Neutrophil (primary cell): ENCODE measurements at regions not wholly inside any gene's neighbourhood (a gene's known extent, or its start where the extent isn't known, plus 50 kb on each side); places are given as distances from the start of the nearest gene placed in this dataset.

Experiments
- H3K27ac ChIP-seq: fragments of 200-600 bp; sonication (generic); 2 replicates; pipeline ENCODE4 v1.5.1; 2016; ENCODE audit warnings: mild to moderate bottlenecking, moderate library complexity
- H3K27me3 ChIP-seq: fragments of 200-600 bp; sonication (generic); 2 replicates; pipeline ENCODE4 v1.6.0; 2016; ENCODE audit warnings: mild to moderate bottlenecking
- H3K36me3 ChIP-seq: fragments of 200-600 bp; sonication (generic); 2 replicates; pipeline ENCODE4 v1.5.1; 2017
- H3K4me1 ChIP-seq, 2 experiments: fragments of 200-600 bp in 1 of 2; sonication (generic) in 1 of 2; 1 replicate in 1 of 2; 2 replicates in 1 of 2; pipeline versions ENCODE4 v1.5.1 to v1.6.1; 2013 to 2016; ENCODE audit warnings: low read depth in 1 of 2, low read length in 1 of 2, mild to moderate bottlenecking in 1 of 2, moderate library complexity in 1 of 2; ENCODE audit not compliant: control insufficient read depth in 1 of 2, insufficient read depth in 1 of 2
- H3K4me3 ChIP-seq, 2 experiments: fragments of 200-600 bp in 1 of 2; sonication (generic) in 1 of 2; 1 replicate in 1 of 2; 2 replicates in 1 of 2; pipeline ENCODE4 v1.5.1; 2013 to 2016; ENCODE audit warnings: low read depth in 1 of 2, low read length in 1 of 2, mild to moderate bottlenecking in 1 of 2, moderate library complexity in 1 of 2
- H3K9me3 ChIP-seq: fragments of 200-600 bp; sonication (generic); 2 replicates; pipeline ENCODE4 v1.5.1; 2016
- TF ChIP-seq, protein P1 (sequence below): fragments of 200-600 bp; sonication (generic); IDR thresholded peaks from 2 replicates; pipeline ENCODE4 v1.5.1; 2016; ENCODE audit warnings: antibody characterized with exemption

DNA sequence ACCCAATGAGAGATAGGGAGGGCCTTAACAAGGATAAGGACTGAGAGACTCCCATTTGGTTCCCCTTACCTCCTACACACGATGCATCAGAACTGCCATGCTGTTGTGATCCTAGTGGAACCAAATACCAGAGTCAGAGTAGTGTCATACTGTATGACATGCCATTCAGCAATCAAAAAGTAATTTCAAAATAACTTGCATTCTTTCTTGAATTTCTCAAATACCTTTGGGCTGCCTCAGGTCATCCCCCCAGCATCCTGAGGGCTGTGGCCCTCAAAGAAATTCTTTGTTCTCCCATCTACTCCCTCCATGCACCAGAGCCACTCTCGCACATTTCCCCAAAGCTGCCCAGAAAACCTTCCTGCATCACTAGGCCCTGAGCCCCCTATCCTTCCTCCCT, 68.9 kb upstream of the PPP2R3A start:
- Histone ChIP-seq H3K9me3 (no peaks in the 10 kb centered on the region), H3K36me3 (no peaks in the 10 kb centered on the region), H3K4me1 (no peaks in the 10 kb centered on the region), H3K27ac (no peak overlapping the region), H3K27me3 (no peaks in the 10 kb centered on the region), H3K4me3 (no peak overlapping the region)
- TF ChIP-seq, protein P1, sequence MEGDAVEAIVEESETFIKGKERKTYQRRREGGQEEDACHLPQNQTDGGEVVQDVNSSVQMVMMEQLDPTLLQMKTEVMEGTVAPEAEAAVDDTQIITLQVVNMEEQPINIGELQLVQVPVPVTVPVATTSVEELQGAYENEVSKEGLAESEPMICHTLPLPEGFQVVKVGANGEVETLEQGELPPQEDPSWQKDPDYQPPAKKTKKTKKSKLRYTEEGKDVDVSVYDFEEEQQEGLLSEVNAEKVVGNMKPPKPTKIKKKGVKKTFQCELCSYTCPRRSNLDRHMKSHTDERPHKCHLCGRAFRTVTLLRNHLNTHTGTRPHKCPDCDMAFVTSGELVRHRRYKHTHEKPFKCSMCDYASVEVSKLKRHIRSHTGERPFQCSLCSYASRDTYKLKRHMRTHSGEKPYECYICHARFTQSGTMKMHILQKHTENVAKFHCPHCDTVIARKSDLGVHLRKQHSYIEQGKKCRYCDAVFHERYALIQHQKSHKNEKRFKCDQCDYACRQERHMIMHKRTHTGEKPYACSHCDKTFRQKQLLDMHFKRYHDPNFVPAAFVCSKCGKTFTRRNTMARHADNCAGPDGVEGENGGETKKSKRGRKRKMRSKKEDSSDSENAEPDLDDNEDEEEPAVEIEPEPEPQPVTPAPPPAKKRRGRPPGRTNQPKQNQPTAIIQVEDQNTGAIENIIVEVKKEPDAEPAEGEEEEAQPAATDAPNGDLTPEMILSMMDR, result no peak

DNA sequence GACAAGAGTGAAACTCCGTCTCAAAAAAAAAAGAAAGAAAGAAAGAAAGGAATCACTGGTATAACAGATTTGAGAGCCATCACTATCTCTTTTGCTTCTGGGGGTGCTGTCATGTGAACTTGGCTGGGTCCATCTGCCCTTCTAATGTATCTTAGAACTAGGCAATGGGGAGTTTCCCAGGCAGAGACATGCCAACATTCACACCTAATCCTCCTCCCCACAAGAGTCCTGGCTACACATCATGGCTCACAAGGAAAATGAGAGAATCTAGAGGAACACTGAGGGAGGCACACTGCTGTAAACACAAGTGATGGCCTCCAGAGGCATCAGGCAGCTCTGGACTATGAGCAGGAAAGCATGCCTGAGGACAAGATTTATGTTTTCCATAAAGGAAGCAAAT, 67.8 kb upstream of the PPP2R3A start:
- no peaks in the 10 kb centered on the region for H3K36me3 ChIP-seq
- TF ChIP-seq, protein P1, result no peak
- no peaks in the 10 kb centered on the region for H3K9me3 ChIP-seq
- no peaks in the 10 kb centered on the region for H3K4me1 ChIP-seq
- no peaks in the 10 kb centered on the region for H3K27me3 ChIP-seq
- H3K4me3 ChIP-seq, result no peak overlapping the region
- no peak overlapping the region for H3K27ac ChIP-seq

DNA sequence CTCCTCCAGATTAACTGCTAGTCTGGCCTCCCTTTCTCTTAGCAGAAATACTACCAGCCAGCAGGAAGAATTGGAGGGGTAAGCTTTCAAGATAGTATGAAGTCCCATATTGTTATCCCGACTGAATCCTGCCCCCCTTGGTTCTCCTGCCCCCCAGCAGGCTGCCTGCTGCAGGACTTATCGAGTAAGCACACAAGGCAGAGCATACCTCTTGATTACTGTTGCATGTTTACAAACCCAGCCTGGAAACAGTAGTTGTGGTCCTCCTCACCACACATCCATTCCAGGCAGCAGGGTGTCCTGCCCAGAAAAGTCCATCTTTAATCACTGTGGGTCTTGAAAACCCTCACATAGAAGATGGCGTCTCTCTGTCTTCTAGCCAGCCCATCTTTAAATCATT, 66.8 kb upstream of the PPP2R3A start:
- Histone ChIP-seq H3K4me1 (no peaks in the 10 kb centered on the region), H3K27ac (no peak overlapping the region), H3K4me3 (no peak overlapping the region), H3K9me3 (no peaks in the 10 kb centered on the region), H3K36me3 (no peaks in the 10 kb centered on the region), H3K27me3 (no peaks in the 10 kb centered on the region)
- TF ChIP-seq, protein P1, result no peak

DNA sequence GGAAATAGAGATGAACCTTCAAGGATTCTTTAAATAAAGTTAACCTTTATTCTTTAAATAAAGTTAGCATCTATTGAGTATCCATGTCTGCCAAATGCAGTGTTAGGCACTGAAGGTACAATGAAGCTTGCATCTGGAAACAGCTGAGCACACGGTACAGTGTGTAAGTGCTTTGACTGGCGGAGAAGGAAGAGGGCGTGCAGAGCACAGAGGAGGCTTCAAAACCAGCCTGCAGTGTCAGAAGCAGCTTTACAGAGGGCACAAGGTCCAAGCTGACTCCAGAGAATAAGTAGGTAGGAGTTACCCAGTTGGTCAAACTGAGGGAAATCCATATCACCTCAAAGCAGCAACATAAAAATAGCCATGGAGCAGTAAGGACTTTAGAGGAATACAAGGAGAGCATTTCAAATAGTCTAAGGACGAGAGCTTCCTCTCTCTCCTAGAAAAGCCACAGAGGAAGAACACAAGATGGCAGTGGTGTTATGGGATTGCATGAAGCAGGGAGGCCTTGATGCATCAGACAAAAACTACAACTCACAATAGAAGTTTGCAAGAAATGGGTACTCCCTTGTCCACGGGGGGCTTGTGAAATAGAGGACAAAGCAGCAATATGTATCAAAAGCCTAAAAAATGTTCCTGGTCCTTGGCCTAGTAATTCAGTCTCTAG, 60.3 kb upstream of the PPP2R3A start:
- no peaks in the 10 kb centered on the region for H3K27me3 ChIP-seq
- H3K27ac ChIP-seq, result no peak overlapping the region
- TF ChIP-seq, protein P1, result no peak

DNA sequence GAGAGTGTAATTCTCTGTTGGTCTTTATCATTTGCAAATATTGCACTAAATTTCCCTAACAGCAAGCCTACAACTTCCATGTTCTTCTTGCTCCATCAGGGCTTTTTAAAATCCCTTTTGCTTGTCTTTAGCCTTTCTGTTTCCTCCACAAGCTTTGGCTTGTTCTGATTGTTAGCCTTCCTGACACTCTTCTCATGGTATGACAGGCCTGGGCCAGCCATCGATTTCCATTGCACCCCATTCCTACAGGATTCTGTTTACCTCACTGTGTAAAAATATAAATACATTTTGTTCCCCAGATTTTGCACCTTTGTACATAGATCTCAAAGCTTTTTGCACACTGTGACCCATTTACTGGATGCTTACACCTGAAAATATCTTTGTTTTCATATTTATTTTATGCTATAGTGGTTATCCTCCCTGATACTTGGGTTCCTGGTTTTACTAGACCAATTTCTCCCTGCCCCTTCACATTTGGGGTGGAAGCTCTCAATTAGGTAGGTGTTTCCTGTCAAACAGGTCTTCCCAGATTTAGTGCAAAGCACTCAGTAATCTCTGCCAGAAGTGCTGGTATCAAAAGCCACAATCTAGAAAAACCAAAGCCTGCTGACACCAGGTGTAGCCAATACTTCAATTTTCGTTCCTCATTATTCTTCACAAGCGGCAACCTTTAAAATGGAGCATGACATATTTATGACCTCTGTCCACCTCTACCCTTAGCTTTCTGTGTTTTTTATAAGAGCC, 57.9 kb upstream of the PPP2R3A start:
- Histone ChIP-seq H3K4me1 (no peaks in the 10 kb centered on the region), H3K4me3 (no peak overlapping the region), H3K27me3 (no peaks in the 10 kb centered on the region), H3K36me3 (no peaks in the 10 kb centered on the region), H3K27ac (no peak overlapping the region), H3K9me3 (no peaks in the 10 kb centered on the region)
- TF ChIP-seq, protein P1, result no peak

More for the DNA sequence above, 60.3 kb upstream of the PPP2R3A start:
- H3K9me3 ChIP-seq, result no peaks in the 10 kb centered on the region
- H3K4me3 ChIP-seq, result no peak overlapping the region
- no peaks in the 10 kb centered on the region for H3K36me3 ChIP-seq
- H3K4me1 ChIP-seq, result no peaks in the 10 kb centered on the region
